ENCODE measurements at regions not wholly inside any gene's neighbourhood (a gene's known extent, or its start where the extent isn't known, plus 50 kb on each side); places are given as distances from the start of the nearest gene placed in this dataset.

- no peaks in the 10 kb centered on the region for H4K20me1 ChIP-seq (ENCODE audit: insufficient read depth, low read length)
- H3K9me3 ChIP-seq (ENCODE audit: low read depth, low read length), result no peaks in the 10 kb centered on the region
- H3K27ac ChIP-seq (ENCODE audit: low read depth, low read length), result no peak overlapping the region
- TF ChIP-seq CTCF (IDR thresholded peaks at IDR 0.05; ENCODE audit: extremely low read depth, low read depth, low read length), result no peak
- peaks cover 3% of the 10 kb centered on the region for H3K4me1 ChIP-seq (ENCODE audit: insufficient read depth, low read length)
- no peak overlapping the region for H3K4me2 ChIP-seq (ENCODE audit: insufficient read depth, low read length)
- H3K36me3 ChIP-seq (ENCODE audit: insufficient read depth, low read length), result no peaks in the 10 kb centered on the region
- no peak overlapping the region for H3K4me3 ChIP-seq (ENCODE audit: insufficient read depth, low read length)
- H3K79me2 ChIP-seq (ENCODE audit: insufficient read depth, low read length), result no peaks in the 10 kb centered on the region
- H2AFZ ChIP-seq (ENCODE audit: low read length), result no peak overlapping the region
- H3K27me3 ChIP-seq (ENCODE audit: insufficient read depth, low read length), result peaks cover 13% of the 10 kb centered on the region
- no peak for DNase-seq (ENCODE audit: insufficient read length, low spot score, missing footprints)
Observed at GRCh38 chr3:124600765-124601164, 129.5 kb upstream of the UMPS start.

- Histone ChIP-seq H3K36me3 (ENCODE audit: insufficient read depth, low read length) (no peaks in the 10 kb centered on the region), H3K27ac (ENCODE audit: low read depth, low read length) (no peak overlapping the region), H3K9me3 (ENCODE audit: low read depth, low read length) (no peaks in the 10 kb centered on the region), H3K79me2 (ENCODE audit: insufficient read depth, low read length) (no peaks in the 10 kb centered on the region), H3K27me3 (ENCODE audit: insufficient read depth, low read length) (peaks cover 13% of the 10 kb centered on the region), H3K4me2 (ENCODE audit: insufficient read depth, low read length) (no peak overlapping the region), H4K20me1 (ENCODE audit: insufficient read depth, low read length) (no peaks in the 10 kb centered on the region), H2AFZ (ENCODE audit: low read length) (no peak overlapping the region), H3K4me3 (ENCODE audit: insufficient read depth, low read length) (no peak overlapping the region), H3K4me1 (ENCODE audit: insufficient read depth, low read length) (peaks cover 3% of the 10 kb centered on the region)
- no peak for DNase-seq (ENCODE audit: insufficient read length, low spot score, missing footprints)
- no peak for TF ChIP-seq CTCF (IDR thresholded peaks at IDR 0.05; ENCODE audit: extremely low read depth, low read depth, low read length)
Observed at GRCh38 chr3:124601190-124601589, 129.1 kb upstream of the UMPS start.

GRCh38 chr3:124602980-124603627 lies 127.1 kb upstream of the UMPS start:
- Histone ChIP-seq H3K4me1 (ENCODE audit: insufficient read depth, low read length) (peaks cover 14% of the 10 kb centered on the region), H4K20me1 (ENCODE audit: insufficient read depth, low read length) (no peaks in the 10 kb centered on the region), H2AFZ (ENCODE audit: low read length) (no peak overlapping the region), H3K36me3 (ENCODE audit: insufficient read depth, low read length) (no peaks in the 10 kb centered on the region), H3K4me3 (ENCODE audit: insufficient read depth, low read length) (no peak overlapping the region), H3K27me3 (ENCODE audit: insufficient read depth, low read length) (peaks cover 13% of the 10 kb centered on the region), H3K27ac (ENCODE audit: low read depth, low read length) (no peak overlapping the region), H3K9me3 (ENCODE audit: low read depth, low read length) (no peaks in the 10 kb centered on the region), H3K4me2 (ENCODE audit: insufficient read depth, low read length) (no peak overlapping the region), H3K79me2 (ENCODE audit: insufficient read depth, low read length) (no peaks in the 10 kb centered on the region)
- DNase-seq (ENCODE audit: insufficient read length, low spot score, missing footprints), result no peak
- TF ChIP-seq CTCF (IDR thresholded peaks at IDR 0.05; ENCODE audit: extremely low read depth, low read depth, low read length), result no peak

GRCh38 chr3:124605781-124606579 lies 124.3 kb upstream of the UMPS start:
- Histone ChIP-seq H3K9me3 (ENCODE audit: low read depth, low read length) (no peaks in the 10 kb centered on the region), H3K4me2 (ENCODE audit: insufficient read depth, low read length) (no peak overlapping the region), H3K4me1 (ENCODE audit: insufficient read depth, low read length) (peaks cover 11% of the 10 kb centered on the region), H3K27me3 (ENCODE audit: insufficient read depth, low read length) (peaks cover 13% of the 10 kb centered on the region), H3K36me3 (ENCODE audit: insufficient read depth, low read length) (no peaks in the 10 kb centered on the region), H3K4me3 (ENCODE audit: insufficient read depth, low read length) (no peak overlapping the region), H3K79me2 (ENCODE audit: insufficient read depth, low read length) (no peaks in the 10 kb centered on the region), H4K20me1 (ENCODE audit: insufficient read depth, low read length) (no peaks in the 10 kb centered on the region), H3K27ac (ENCODE audit: low read depth, low read length) (no peak overlapping the region), H2AFZ (ENCODE audit: low read length) (no peak overlapping the region)
- TF ChIP-seq CTCF (IDR thresholded peaks at IDR 0.05; ENCODE audit: extremely low read depth, low read depth, low read length), result no peak
- DNase-seq (ENCODE audit: insufficient read length, low spot score, missing footprints), result no peak
